SK-N-SH (cell line): ENCODE measurements at regions not wholly inside any gene's neighbourhood (a gene's known extent, or its start where the extent isn't known, plus 50 kb on each side); places are given as distances from the start of the nearest gene placed in this dataset.
A peak's percentile ranks its signal among the peaks of the same experiment; 100 is the strongest.

ENCODE experiments used
- MXI1 ChIP-seq: IDR thresholded peaks from 2 replicates; pipeline ENCODE4 v1.6.1; 2012; ENCODE audit warnings: mild to moderate bottlenecking, low read depth, low read length, improper control_type of control experiment
- RCOR1 ChIP-seq: fragments of 150-350 bp; IDR thresholded peaks from 2 replicates; pipeline ENCODE4 v1.6.1; 2017; ENCODE audit warnings: antibody characterized with exemption, low read length
- YY1 ChIP-seq: IDR thresholded peaks from 2 replicates; pipeline ENCODE4 v1.4.0; 2012; ENCODE audit warnings: low read depth, mild to moderate bottlenecking
- TF ChIP-seq, protein P1 (sequence below): fragments of 200-600 bp; sonication (generic); IDR thresholded peaks from 2 replicates; pipeline ENCODE4 v1.6.1; 2017; ENCODE audit warnings: antibody characterized with exemption, mild to moderate bottlenecking, moderate library complexity

DNA sequence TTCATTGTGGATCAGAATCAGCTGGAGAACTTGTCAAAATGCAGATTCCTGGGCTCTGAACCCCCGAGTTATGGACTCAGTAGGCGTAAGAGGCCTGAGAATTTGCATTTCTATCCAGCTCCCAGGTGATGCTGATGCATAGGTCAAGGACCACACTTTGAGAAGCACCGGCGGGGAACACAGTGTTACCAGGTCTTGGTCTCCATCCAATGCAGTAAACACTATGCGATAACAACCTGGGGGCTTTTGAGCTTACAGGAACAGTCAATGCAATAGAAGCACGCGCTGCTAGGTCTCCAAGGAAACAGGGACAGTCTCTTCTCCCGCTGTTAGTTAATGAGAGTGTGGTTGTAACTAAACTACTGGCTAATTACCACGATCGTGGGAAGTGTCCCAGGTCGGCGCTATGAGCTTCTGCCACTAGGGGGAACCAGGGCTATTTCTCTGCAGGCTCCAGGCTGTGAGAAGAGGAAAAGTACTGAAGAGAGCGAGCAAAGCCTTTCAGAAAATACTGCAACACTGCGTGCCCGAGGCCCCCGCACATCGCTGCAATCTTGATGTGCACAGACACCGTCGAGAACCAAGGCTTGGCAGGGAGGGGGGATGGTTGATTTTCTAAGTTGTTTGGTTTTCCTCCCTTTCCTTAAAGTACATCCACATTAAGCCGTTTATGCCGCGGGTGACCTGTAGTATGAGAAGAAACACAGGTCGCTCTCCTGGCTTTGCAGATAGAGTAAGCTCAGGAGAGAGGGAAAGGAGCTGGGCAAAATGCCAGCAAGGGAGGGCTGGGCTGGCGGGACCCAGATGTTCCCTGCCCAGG is 52.0 kb upstream of the KCNA1 start:
- TF ChIP-seq, protein P1, sequence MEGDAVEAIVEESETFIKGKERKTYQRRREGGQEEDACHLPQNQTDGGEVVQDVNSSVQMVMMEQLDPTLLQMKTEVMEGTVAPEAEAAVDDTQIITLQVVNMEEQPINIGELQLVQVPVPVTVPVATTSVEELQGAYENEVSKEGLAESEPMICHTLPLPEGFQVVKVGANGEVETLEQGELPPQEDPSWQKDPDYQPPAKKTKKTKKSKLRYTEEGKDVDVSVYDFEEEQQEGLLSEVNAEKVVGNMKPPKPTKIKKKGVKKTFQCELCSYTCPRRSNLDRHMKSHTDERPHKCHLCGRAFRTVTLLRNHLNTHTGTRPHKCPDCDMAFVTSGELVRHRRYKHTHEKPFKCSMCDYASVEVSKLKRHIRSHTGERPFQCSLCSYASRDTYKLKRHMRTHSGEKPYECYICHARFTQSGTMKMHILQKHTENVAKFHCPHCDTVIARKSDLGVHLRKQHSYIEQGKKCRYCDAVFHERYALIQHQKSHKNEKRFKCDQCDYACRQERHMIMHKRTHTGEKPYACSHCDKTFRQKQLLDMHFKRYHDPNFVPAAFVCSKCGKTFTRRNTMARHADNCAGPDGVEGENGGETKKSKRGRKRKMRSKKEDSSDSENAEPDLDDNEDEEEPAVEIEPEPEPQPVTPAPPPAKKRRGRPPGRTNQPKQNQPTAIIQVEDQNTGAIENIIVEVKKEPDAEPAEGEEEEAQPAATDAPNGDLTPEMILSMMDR, result peak; percentile 95
- TF ChIP-seq MXI1, result no peak
- no peak for TF ChIP-seq RCOR1
- no peak for TF ChIP-seq YY1
